Endothelial cell of umbilical vein (primary cell): ENCODE measurements at regions not wholly inside any gene's neighbourhood (a gene's known extent, or its start where the extent isn't known, plus 50 kb on each side); places are given as distances from the start of the nearest gene placed in this dataset.

ENCODE experiments used
- BruUV-seq: library from RNA; stranded (reverse); fragments of 400-500 nt; replicated peaks from 2 replicates; lab custom pipeline; 2021; lab: Mats Ljungman, UMichigan
- CTCF ChIA-PET: fragments of 300-600, 350-600 bp; sonication (Branson Sonifier 250); formaldehyde crosslinking; loops from one replicate; lab custom pipeline; 2021; ENCODE audit warnings: antibody characterized with exemption, inconsistent platforms; lab: Charles Lee
- POLR2A ChIA-PET: fragments of 300-600, 350-600 bp; sonication (Branson Sonifier 250); formaldehyde crosslinking; loops from one replicate; lab custom pipeline; 2021; ENCODE audit warnings: antibody characterized with exemption, inconsistent platforms; lab: Charles Lee
- DNase-seq: peaks from one replicate; pipeline ENCODE4 v3.0.0-alpha.2; 2011; ENCODE audit warnings: low read depth, low spot score
- FAIRE-seq: peaks from 2 replicates; lab custom pipeline; 2011; peaks lifted over from hg19 to GRCh38; lab: Jason Lieb, UNC
- H2AFZ ChIP-seq: 2 replicates; pipeline ENCODE4 v1.6.0; 2012; ENCODE audit warnings: low read depth, low read length, control low read depth, inconsistent platforms
- H3K27ac ChIP-seq: 2 replicates; pipeline ENCODE4 v1.5.1; 2011; ENCODE audit warnings: low read depth, mild to moderate bottlenecking, control low read depth, low read length, moderate library complexity; ENCODE audit not compliant: insufficient read depth
- H3K27me3 ChIP-seq, 2 experiments: 2 replicates each; pipeline versions ENCODE4 v1.6.0 to v1.6.1; 2011; ENCODE audit warnings: low read length in 2 of 2, mixed read lengths in 1 of 2; ENCODE audit not compliant: control insufficient read depth in 2 of 2, insufficient read depth in 2 of 2
- H3K36me3 ChIP-seq, 2 experiments: 2 replicates in 1 of 2; 3 replicates in 1 of 2; pipeline ENCODE4 v1.5.1; 2011; ENCODE audit warnings: low read length in 2 of 2, mild to moderate bottlenecking in 1 of 2, moderate library complexity in 1 of 2; ENCODE audit not compliant: control insufficient read depth in 2 of 2, insufficient read depth in 2 of 2; ENCODE audit errors: extremely low read depth in 1 of 2
- H3K4me1 ChIP-seq: 3 replicates; pipeline ENCODE4 v1.5.1; 2011; ENCODE audit warnings: mild to moderate bottlenecking, low read length; ENCODE audit not compliant: control insufficient read depth, insufficient read depth; ENCODE audit errors: extremely low read depth
- H3K4me2 ChIP-seq: 2 replicates; pipeline ENCODE4 v1.6.1; 2011; ENCODE audit warnings: low read length, control low read depth, mixed read lengths; ENCODE audit not compliant: insufficient read depth
- H3K4me3 ChIP-seq, 3 experiments: fragments of 200-600 bp in 1 of 3; sonication (generic), shearing (Covaris generic) in 1 of 3; replicated peaks in 1 of 3; 2 replicates each; pipeline ENCODE4 v1.5.1; 2011 to 2016; ENCODE audit warnings: control low read depth in 3 of 3, low read length in 3 of 3, mild to moderate bottlenecking in 2 of 3, inconsistent platforms in 1 of 3, low read depth in 1 of 3, moderate library complexity in 1 of 3; ENCODE audit not compliant: insufficient read depth in 1 of 3
- H3K79me2 ChIP-seq: 2 replicates; pipeline ENCODE4 v1.6.0; 2012; ENCODE audit warnings: low read length, inconsistent platforms; ENCODE audit not compliant: control insufficient read depth, insufficient read depth
- H3K9ac ChIP-seq: replicated peaks from 2 replicates; pipeline ENCODE3; 2011; ENCODE audit warnings: low read length, control low read depth; ENCODE audit not compliant: insufficient read depth; ENCODE audit errors: extremely low read depth
- H3K9me1 ChIP-seq: replicated peaks from 3 replicates; pipeline ENCODE4 v1.6.0; 2011; ENCODE audit warnings: mild to moderate bottlenecking, low read length; ENCODE audit not compliant: control insufficient read depth, insufficient read depth; ENCODE audit errors: extremely low read depth
- H3K9me3 ChIP-seq: replicated peaks from 2 replicates; pipeline ENCODE4 v1.5.1; 2012; ENCODE audit warnings: low read length, inconsistent platforms; ENCODE audit not compliant: control insufficient read depth, insufficient read depth
- H4K20me1 ChIP-seq: replicated peaks from 2 replicates; pipeline ENCODE3; 2011; ENCODE audit warnings: mild to moderate bottlenecking, low read length; ENCODE audit not compliant: control insufficient read depth, insufficient read depth; ENCODE audit errors: extremely low read depth
- CTCF ChIP-seq, 2 donors: IDR thresholded peaks; 1 replicate in 1 of 2; 2 replicates in 1 of 2; pipeline ENCODE4 v1.5.1; 2011; ENCODE audit warnings: low read length in 2 of 2, mild to moderate bottlenecking in 2 of 2, moderate library complexity in 2 of 2, control low read depth in 1 of 2, inconsistent platforms in 1 of 2, low read depth in 1 of 2; ENCODE audit not compliant: insufficient read depth in 1 of 2; ENCODE audit errors: extremely low read depth in 1 of 2
- EZH2 ChIP-seq: IDR thresholded peaks from 2 replicates; pipeline ENCODE4 v1.6.1; 2012; ENCODE audit warnings: borderline replicate concordance, low read depth, mild to moderate bottlenecking, moderate library complexity, low read length, inconsistent platforms; ENCODE audit not compliant: severe bottlenecking
- FOS ChIP-seq: IDR thresholded peaks from 2 replicates; pipeline ENCODE4 v1.6.1; 2011; ENCODE audit warnings: mild to moderate bottlenecking, low read length, moderate library complexity, borderline replicate concordance; ENCODE audit not compliant: insufficient read depth
- GATA2 ChIP-seq: IDR thresholded peaks from 2 replicates; pipeline ENCODE4 v1.7.0; 2011; ENCODE audit warnings: low read depth, mild to moderate bottlenecking, moderate library complexity, mixed read lengths, low read length; ENCODE audit not compliant: insufficient read length, insufficient read depth
- JUN ChIP-seq: IDR thresholded peaks from 2 replicates; pipeline ENCODE4 v1.6.1; 2011; ENCODE audit warnings: borderline replicate concordance, low read depth; ENCODE audit not compliant: insufficient read length, insufficient read depth
- MYC ChIP-seq: IDR thresholded peaks from one replicate; pipeline ENCODE4 v1.6.1; 2011; ENCODE audit warnings: mild to moderate bottlenecking, low read depth, low read length
- POLR2A ChIP-seq: IDR thresholded peaks from 2 replicates; pipeline ENCODE4 v1.6.1; 2012; ENCODE audit warnings: low read depth, mild to moderate bottlenecking, control low read depth, low read length
- POLR2AphosphoS5 ChIP-seq: IDR thresholded peaks from 2 replicates; pipeline ENCODE4 v1.6.1; 2012; ENCODE audit warnings: low read depth, mild to moderate bottlenecking, control low read depth, low read length, moderate library complexity; ENCODE audit not compliant: insufficient read depth
- dilution Hi-C: fragments of 300-500 bp; cut with MboI; formaldehyde crosslinking; loops from one replicate; pipeline ENCODE4 v1.15.0; 2019; ENCODE audit warnings: low sequenced_read_pairs; ENCODE audit not compliant: extremely low pct_ligation_motif_present
- intact Hi-C: fragments of 100-400 bp; cut with micrococcal nuclease; formaldehyde crosslinking; loops from one replicate; pipeline ENCODE4 v1.10.0; 2022
- TF ChIP-seq, protein P1 (sequence below): IDR thresholded peaks from 2 replicates; pipeline ENCODE4 v1.6.1; 2011; ENCODE audit not compliant: insufficient read depth, insufficient read length

- FAIRE-seq (no peak), DNase-seq (no peak)
- Histone ChIP-seq H2AFZ (no peak overlapping the region), H3K9me1 (no peaks in the 10 kb centered on the region), H3K4me3 (no peak overlapping the region), H3K27ac (no peak overlapping the region), H3K27me3 (no peaks in the 10 kb centered on the region), H3K9me3 (no peaks in the 10 kb centered on the region), H3K79me2 (no peaks in the 10 kb centered on the region), H3K4me2 (no peak overlapping the region), H3K36me3 (no peaks in the 10 kb centered on the region), H3K9ac (no peak overlapping the region), H4K20me1 (no peaks in the 10 kb centered on the region), H3K4me1 (no peaks in the 10 kb centered on the region)
- ChIA-PET CTCF (no interaction called here), POLR2A (no interaction called here)
- TF ChIP-seq GATA2 (no peak), POLR2AphosphoS5 (no peak), EZH2 (no peak), CTCF (IDR thresholded peaks at IDR 0.05; ENCODE audit: extremely low read depth in 1 of 2, insufficient read depth in 1 of 2, low read depth in 1 of 2, low read length in 2 of 2) (no peak), JUN (no peak), FOS (no peak), POLR2A (no peak), MYC (no peak)
- TF ChIP-seq, protein P1, sequence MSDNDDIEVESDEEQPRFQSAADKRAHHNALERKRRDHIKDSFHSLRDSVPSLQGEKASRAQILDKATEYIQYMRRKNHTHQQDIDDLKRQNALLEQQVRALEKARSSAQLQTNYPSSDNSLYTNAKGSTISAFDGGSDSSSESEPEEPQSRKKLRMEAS, result no peak
- dilution Hi-C loops, result no loop called here
- intact Hi-C loops, result no loop called here
- no TSS peak for BruUV-seq
Observed at GRCh38 chr1:57530206-57530910, 106.5 kb upstream of the DAB1 start.
